HEK293 (cell line): ENCODE measurements at regions not wholly inside any gene's neighbourhood (a gene's known extent, or its start where the extent isn't known, plus 50 kb on each side); places are given as distances from the start of the nearest gene placed in this dataset.

Experiments
- YY2 ChIP-seq: fragments of 450-650 bp; formaldehyde crosslinking; IDR thresholded peaks from 2 replicates; pipeline ENCODE4 v1.5.1; 2016; ENCODE audit warnings: missing biosample characterization, missing genetic modification characterization
- TF ChIP-seq, protein P1 (sequence below): fragments of 450-650 bp; formaldehyde crosslinking; IDR thresholded peaks from 2 replicates; pipeline ENCODE4 v1.5.1; 2016; ENCODE audit warnings: missing biosample characterization, missing genetic modification characterization
- TF ChIP-seq, protein P2 (sequence below): fragments of 450-650 bp; formaldehyde crosslinking; IDR thresholded peaks from 2 replicates; pipeline ENCODE4 v1.5.1; 2016; ENCODE audit warnings: missing biosample characterization, missing genetic modification characterization, borderline replicate concordance

DNA sequence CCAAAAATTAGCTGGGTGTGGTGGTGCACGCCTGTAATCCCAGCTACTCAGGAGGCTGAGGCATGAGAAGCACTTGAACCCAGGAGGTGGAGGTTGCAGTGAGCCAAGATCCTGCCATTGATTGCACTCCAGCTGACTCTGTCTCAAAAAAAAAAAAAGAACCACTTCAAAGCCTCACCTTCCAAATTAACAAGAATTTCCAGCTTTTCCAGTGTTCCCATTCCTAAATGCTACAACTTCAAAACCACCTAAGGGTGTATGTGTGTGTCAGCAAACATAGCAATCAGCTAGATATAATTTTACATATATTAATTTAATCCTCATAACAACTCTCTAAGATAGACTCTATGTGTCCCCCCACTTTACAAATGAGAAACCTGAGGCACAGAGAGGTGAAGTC, 512.5 kb upstream of the PROK2 start:
- TF ChIP-seq, protein P1, sequence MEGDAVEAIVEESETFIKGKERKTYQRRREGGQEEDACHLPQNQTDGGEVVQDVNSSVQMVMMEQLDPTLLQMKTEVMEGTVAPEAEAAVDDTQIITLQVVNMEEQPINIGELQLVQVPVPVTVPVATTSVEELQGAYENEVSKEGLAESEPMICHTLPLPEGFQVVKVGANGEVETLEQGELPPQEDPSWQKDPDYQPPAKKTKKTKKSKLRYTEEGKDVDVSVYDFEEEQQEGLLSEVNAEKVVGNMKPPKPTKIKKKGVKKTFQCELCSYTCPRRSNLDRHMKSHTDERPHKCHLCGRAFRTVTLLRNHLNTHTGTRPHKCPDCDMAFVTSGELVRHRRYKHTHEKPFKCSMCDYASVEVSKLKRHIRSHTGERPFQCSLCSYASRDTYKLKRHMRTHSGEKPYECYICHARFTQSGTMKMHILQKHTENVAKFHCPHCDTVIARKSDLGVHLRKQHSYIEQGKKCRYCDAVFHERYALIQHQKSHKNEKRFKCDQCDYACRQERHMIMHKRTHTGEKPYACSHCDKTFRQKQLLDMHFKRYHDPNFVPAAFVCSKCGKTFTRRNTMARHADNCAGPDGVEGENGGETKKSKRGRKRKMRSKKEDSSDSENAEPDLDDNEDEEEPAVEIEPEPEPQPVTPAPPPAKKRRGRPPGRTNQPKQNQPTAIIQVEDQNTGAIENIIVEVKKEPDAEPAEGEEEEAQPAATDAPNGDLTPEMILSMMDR: no peak
- TF ChIP-seq, protein P2, sequence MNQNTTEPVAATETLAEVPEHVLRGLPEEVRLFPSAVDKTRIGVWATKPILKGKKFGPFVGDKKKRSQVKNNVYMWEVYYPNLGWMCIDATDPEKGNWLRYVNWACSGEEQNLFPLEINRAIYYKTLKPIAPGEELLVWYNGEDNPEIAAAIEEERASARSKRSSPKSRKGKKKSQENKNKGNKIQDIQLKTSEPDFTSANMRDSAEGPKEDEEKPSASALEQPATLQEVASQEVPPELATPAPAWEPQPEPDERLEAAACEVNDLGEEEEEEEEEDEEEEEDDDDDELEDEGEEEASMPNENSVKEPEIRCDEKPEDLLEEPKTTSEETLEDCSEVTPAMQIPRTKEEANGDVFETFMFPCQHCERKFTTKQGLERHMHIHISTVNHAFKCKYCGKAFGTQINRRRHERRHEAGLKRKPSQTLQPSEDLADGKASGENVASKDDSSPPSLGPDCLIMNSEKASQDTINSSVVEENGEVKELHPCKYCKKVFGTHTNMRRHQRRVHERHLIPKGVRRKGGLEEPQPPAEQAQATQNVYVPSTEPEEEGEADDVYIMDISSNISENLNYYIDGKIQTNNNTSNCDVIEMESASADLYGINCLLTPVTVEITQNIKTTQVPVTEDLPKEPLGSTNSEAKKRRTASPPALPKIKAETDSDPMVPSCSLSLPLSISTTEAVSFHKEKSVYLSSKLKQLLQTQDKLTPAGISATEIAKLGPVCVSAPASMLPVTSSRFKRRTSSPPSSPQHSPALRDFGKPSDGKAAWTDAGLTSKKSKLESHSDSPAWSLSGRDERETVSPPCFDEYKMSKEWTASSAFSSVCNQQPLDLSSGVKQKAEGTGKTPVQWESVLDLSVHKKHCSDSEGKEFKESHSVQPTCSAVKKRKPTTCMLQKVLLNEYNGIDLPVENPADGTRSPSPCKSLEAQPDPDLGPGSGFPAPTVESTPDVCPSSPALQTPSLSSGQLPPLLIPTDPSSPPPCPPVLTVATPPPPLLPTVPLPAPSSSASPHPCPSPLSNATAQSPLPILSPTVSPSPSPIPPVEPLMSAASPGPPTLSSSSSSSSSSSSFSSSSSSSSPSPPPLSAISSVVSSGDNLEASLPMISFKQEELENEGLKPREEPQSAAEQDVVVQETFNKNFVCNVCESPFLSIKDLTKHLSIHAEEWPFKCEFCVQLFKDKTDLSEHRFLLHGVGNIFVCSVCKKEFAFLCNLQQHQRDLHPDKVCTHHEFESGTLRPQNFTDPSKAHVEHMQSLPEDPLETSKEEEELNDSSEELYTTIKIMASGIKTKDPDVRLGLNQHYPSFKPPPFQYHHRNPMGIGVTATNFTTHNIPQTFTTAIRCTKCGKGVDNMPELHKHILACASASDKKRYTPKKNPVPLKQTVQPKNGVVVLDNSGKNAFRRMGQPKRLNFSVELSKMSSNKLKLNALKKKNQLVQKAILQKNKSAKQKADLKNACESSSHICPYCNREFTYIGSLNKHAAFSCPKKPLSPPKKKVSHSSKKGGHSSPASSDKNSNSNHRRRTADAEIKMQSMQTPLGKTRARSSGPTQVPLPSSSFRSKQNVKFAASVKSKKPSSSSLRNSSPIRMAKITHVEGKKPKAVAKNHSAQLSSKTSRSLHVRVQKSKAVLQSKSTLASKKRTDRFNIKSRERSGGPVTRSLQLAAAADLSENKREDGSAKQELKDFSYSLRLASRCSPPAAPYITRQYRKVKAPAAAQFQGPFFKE (tag by site-specific recombination): no peak
- no peak for TF ChIP-seq YY2 (tag by site-specific recombination)
